ENCODE measurements at regions not wholly inside any gene's neighbourhood (a gene's known extent, or its start where the extent isn't known, plus 50 kb on each side); places are given as distances from the start of the nearest gene placed in this dataset.

DNA sequence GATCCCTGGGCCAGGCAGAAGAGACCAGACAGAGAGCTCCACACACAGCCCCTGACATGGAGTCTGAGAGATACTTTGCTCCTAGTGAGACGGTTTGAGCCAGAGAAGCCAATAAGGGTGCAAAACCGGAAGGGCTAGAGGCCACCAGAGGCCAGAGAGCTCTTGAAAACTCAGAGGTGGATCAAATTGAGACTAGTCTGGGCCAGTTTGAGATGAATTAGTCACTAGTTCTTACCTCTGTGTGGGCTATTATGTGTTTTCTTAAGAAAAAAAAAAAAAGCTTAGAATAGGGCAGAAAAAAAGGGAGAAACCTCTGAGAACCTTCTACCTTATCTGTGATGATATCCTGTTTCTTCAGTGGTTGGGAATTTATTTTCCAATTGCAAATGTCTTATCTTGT, 110.4 kb upstream of the EDNRA start:
- H2BK120ac ChIP-seq (ENCODE audit: low read depth, low read length, poor library complexity, severe bottlenecking) = no peak overlapping the region
- no peak overlapping the region for H3T11ph ChIP-seq (ENCODE audit: low read length)
- no peaks in the 10 kb centered on the region for H3K79me1 ChIP-seq (ENCODE audit: insufficient read depth, low read depth, low read length, poor library complexity, severe bottlenecking)
- H2BK15ac ChIP-seq (ENCODE audit: low read depth, low read length) = no peak overlapping the region
- H4K91ac ChIP-seq (ENCODE audit: insufficient read length, low read depth, low read length) = no peak overlapping the region
- no peak for DNase-seq
- no peak overlapping the region for H3K9ac ChIP-seq (ENCODE audit: extremely low read depth, insufficient read length, low read length)
- H2BK5ac ChIP-seq (ENCODE audit: insufficient read length, low read length) = no peak overlapping the region
- no CpG with 5 or more reads among the region's 2 CpGs for WGBS (ENCODE audit: extremely low coverage, insufficient read length, low lambda C conversion rate)
- Mint-ChIP-seq H3K27ac (no peak overlapping the region), H3K9me3 (peaks cover 9 to 22% of the 10 kb centered on the region in 2 experiments; a peak in 4 of 5 replicates), H3K36me3 (ENCODE audit: insufficient read depth in 1 of 3, low read depth in 3 of 3) (peaks cover 3 to 17% (median 4%) of the 10 kb centered on the region in 3 experiments; a peak in 4 of 7 replicates), H3K4me1 (no peaks in the 10 kb centered on the region), H3K27me3 (ENCODE audit: low read depth) (no peaks in the 10 kb centered on the region), H3K4me3 (no peak overlapping the region)
- no peak overlapping the region for H3K4me2 ChIP-seq (ENCODE audit: insufficient read depth, insufficient read length, low read length)
- no peak overlapping the region for H3K27ac ChIP-seq (ENCODE audit: insufficient read length, low read depth, low read length)
- H3K4me1 ChIP-seq (ENCODE audit: insufficient read depth, low read length) = no peaks in the 10 kb centered on the region
- H3K79me2 ChIP-seq (ENCODE audit: insufficient read depth, low read length) = no peaks in the 10 kb centered on the region
- H2AK5ac ChIP-seq (ENCODE audit: insufficient read length, low read length) = no peak overlapping the region
- no peak overlapping the region for H2AFZ ChIP-seq (ENCODE audit: low read length)
- H3K14ac ChIP-seq (ENCODE audit: insufficient read depth, low read length) = no peak overlapping the region
- no peak overlapping the region for H3K4ac ChIP-seq (ENCODE audit: low read depth, low read length)
- no peak overlapping the region for H3K56ac ChIP-seq (ENCODE audit: insufficient read length, low read depth, low read length)
- no peaks in the 10 kb centered on the region for H3K27me3 ChIP-seq (ENCODE audit: insufficient read depth, low read length)
- H4K8ac ChIP-seq (replicated peaks; ENCODE audit: insufficient read length, low read depth, low read length) = no peak overlapping the region
- H3K9me3 ChIP-seq (ENCODE audit: control insufficient read depth, low read depth, low read length) = peaks cover 4% of the 10 kb centered on the region
- H4K20me1 ChIP-seq (ENCODE audit: control insufficient read depth, insufficient read depth, insufficient read length) = no peaks in the 10 kb centered on the region
- no peaks in the 10 kb centered on the region for H3K23me2 ChIP-seq (ENCODE audit: insufficient read length, low read depth, low read length, poor library complexity, severe bottlenecking)
- H2BK12ac ChIP-seq (ENCODE audit: insufficient read length, low read depth, low read length) = no peak overlapping the region
- H3K23ac ChIP-seq (ENCODE audit: insufficient read length, low read depth, low read length) = no peak overlapping the region
- TF ChIP-seq, protein P1, sequence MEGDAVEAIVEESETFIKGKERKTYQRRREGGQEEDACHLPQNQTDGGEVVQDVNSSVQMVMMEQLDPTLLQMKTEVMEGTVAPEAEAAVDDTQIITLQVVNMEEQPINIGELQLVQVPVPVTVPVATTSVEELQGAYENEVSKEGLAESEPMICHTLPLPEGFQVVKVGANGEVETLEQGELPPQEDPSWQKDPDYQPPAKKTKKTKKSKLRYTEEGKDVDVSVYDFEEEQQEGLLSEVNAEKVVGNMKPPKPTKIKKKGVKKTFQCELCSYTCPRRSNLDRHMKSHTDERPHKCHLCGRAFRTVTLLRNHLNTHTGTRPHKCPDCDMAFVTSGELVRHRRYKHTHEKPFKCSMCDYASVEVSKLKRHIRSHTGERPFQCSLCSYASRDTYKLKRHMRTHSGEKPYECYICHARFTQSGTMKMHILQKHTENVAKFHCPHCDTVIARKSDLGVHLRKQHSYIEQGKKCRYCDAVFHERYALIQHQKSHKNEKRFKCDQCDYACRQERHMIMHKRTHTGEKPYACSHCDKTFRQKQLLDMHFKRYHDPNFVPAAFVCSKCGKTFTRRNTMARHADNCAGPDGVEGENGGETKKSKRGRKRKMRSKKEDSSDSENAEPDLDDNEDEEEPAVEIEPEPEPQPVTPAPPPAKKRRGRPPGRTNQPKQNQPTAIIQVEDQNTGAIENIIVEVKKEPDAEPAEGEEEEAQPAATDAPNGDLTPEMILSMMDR (conservative IDR thresholded peaks at IDR 0.05) = no peak
- H2BK20ac ChIP-seq (ENCODE audit: low read depth, low read length, poor library complexity, severe bottlenecking) = no peak overlapping the region
- no peak overlapping the region for H4K5ac ChIP-seq (ENCODE audit: insufficient read length, low read depth, low read length)
- no peak overlapping the region for H3K18ac ChIP-seq (ENCODE audit: insufficient read length, low read depth, low read length)

All from H9 (cell line).